ENCODE measurements at regions not wholly inside any gene's neighbourhood (a gene's known extent, or its start where the extent isn't known, plus 50 kb on each side); places are given as distances from the start of the nearest gene placed in this dataset.

DNA sequence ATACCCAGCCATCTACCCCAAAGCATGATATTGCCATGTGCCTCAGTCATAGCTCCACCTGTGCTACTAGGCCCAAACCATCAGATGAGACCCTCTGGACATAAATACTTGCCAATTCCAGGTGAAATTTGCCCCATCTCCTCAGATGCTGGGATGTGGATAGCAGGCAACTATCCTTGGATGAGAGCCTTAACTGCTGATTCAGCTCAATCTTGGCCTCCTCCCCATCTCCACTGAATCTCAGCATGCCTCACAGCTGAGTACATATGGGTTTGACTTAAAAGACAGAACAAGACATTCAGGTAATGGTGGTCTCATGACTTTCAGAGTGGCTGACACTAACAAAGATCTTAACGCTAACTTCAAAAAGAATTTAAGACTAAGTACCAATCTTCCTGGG is 50.8 kb upstream of the KLHL13 start:
- no peaks in the 10 kb centered on the region for H3K4me1 Mint-ChIP-seq
- DNase-seq (no peak), ATAC-seq (no peak)
- POLR2A ChIA-PET: no interaction called here
- H3K9me3 Mint-ChIP-seq: no peaks in the 10 kb centered on the region
- peaks cover 0 to 4% (median 0%) of the 10 kb centered on the region in 5 donors for H3K27me3 Mint-ChIP-seq
- no peak overlapping the region for H3K27ac Mint-ChIP-seq
- H3K36me3 Mint-ChIP-seq: peaks cover 0 to 5% (median 0%) of the 10 kb centered on the region in 3 donors
- no peak overlapping the region for H3K4me3 Mint-ChIP-seq

DNA sequence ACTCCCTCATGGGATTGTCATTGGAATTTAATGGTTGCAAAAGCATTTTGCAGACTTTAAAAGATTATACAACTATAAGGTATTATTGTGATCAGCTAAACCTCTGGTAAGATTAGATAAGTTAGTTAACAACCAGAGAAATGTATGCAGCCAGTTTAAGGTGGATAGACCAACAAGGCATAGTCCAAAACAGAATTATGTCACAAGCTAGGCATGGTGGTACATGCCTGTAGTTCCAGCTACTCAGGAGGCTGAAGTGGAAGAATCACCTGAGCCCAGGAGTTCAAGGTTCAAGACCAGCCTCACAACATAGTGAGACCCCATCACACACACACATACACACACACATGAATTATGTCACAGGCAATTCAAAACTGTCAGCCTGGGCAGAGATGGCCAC is 54.7 kb upstream of the KLHL13 start:
- Mint-ChIP-seq H3K9me3 (no peaks in the 10 kb centered on the region), H3K4me3 (no peak overlapping the region), H3K27ac (no peak overlapping the region), H3K4me1 (no peaks in the 10 kb centered on the region), H3K36me3 (peaks cover 0 to 5% (median 0%) of the 10 kb centered on the region in 3 donors), H3K27me3 (peaks cover 0 to 4% (median 0%) of the 10 kb centered on the region in 5 donors)
- DNase-seq (no peak), ATAC-seq (no peak)
- POLR2A ChIA-PET: no interaction called here

DNA sequence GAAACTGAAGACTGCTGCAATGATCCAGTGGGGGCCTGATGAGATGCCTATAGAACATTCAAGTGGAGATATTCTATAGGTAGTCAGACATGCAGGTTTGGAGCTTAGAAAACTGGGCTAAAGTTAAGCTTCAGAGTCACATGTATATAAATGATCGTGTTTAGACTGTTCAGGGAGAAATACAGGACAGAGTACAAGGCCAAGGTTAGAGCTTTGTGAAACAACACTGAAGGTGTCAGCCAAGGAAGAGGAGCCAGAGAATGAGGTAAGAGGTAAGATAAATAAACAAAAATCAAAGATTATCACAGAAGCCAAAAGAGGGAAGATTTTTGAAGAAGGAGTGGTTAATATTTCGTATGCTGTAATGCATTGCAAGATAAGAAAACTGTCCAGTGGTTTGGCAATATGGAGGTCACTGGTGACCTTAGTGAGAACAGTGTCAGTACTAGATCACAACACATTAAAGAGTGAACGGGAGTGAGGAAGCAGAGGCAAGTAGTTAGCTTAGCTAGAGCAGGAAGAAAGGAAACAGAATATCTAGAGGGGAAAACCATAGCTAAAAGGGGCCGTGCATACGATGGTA is 58.0 kb upstream of the KLHL13 start:
- H3K4me3 Mint-ChIP-seq: no peak overlapping the region
- no peaks in the 10 kb centered on the region for H3K27me3 Mint-ChIP-seq
- no peak overlapping the region for H3K27ac Mint-ChIP-seq
- no peak for ATAC-seq
- no peaks in the 10 kb centered on the region for H3K36me3 Mint-ChIP-seq
- no peak for DNase-seq
- H3K9me3 Mint-ChIP-seq: no peaks in the 10 kb centered on the region
- no peaks in the 10 kb centered on the region for H3K4me1 Mint-ChIP-seq
- POLR2A ChIA-PET: no interaction called here

- Mint-ChIP-seq H3K27ac (no peak overlapping the region), H3K9me3 (no peaks in the 10 kb centered on the region), H3K27me3 (no peaks in the 10 kb centered on the region), H3K4me3 (no peak overlapping the region), H3K4me1 (no peaks in the 10 kb centered on the region), H3K36me3 (no peaks in the 10 kb centered on the region)
- no peak for ATAC-seq
- POLR2A ChIA-PET: no interaction called here
- DNase-seq: no peak
Observed at GRCh38 chrX:118177708-118178107, 61.1 kb upstream of the KLHL13 start.

- Mint-ChIP-seq H3K27me3 (no peaks in the 10 kb centered on the region), H3K36me3 (no peaks in the 10 kb centered on the region), H3K4me3 (no peak overlapping the region), H3K9me3 (peaks cover 0 to under 1% (median 0%) of the 10 kb centered on the region in 9 donors), H3K27ac (no peak overlapping the region), H3K4me1 (no peaks in the 10 kb centered on the region)
- no peak for DNase-seq
- POLR2A ChIA-PET: no interaction called here
- ATAC-seq: no peak
Observed at GRCh38 chrX:118178450-118178849, 61.8 kb upstream of the KLHL13 start.

DNA sequence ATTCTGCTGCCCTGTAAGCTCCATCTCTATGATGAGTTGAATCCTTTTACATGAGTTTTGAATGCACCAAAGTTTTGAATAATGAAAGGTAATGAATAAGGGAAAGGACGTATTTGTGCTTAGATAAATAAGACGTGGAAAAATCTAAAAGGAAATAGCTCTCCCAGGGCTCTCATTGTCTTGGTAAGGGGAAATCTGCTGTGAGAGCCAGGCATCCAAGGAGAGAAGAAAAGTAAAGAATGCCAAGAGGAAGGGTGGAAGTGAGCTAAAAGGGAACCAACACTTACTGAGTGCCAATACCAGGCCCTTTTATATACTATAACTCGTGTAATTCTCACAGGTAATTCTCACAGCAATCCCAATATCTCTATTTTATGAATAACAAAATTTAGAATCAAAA is 62.6 kb upstream of the KLHL13 start:
- Mint-ChIP-seq H3K27ac (no peak overlapping the region), H3K4me3 (no peak overlapping the region), H3K36me3 (no peaks in the 10 kb centered on the region), H3K27me3 (no peaks in the 10 kb centered on the region), H3K4me1 (no peaks in the 10 kb centered on the region), H3K9me3 (peaks cover 0 to 6% (median 0%) of the 10 kb centered on the region in 9 donors)
- DNase-seq (no peak), ATAC-seq (no peak)
- POLR2A ChIA-PET: no interaction called here

- no peak for ATAC-seq
- Mint-ChIP-seq H3K27ac (no peak overlapping the region), H3K27me3 (no peaks in the 10 kb centered on the region), H3K4me1 (no peaks in the 10 kb centered on the region), H3K9me3 (peaks cover 0 to 6% (median 0%) of the 10 kb centered on the region in 9 donors), H3K36me3 (no peaks in the 10 kb centered on the region), H3K4me3 (no peak overlapping the region)
- DNase-seq: no peak
- POLR2A ChIA-PET: no interaction called here
Observed at GRCh38 chrX:118179718-118180117, 63.1 kb upstream of the KLHL13 start.

DNA sequence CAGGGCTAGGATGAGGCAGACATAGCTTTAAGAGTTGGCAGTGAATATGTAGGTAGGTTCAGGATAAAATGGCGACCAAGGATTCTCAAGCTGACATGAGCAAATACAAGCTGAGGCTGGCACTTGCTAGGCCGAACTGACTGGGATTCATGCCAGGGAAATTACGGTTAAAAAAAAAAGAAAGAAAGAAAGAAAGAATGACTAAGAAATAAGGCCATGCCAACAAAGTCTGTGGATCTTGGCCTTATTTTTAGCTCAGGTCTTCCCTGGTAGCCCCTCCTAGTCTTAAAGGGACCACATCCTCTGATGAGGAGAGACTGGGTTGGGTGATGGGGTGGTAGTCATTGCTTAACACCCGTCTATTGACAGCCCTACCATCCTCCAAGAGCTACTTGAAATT is 64.4 kb upstream of the KLHL13 start:
- DNase-seq (no peak), ATAC-seq (no peak)
- H3K4me1 Mint-ChIP-seq: no peaks in the 10 kb centered on the region
- H3K9me3 Mint-ChIP-seq: peaks cover 0 to 6% (median 0%) of the 10 kb centered on the region in 9 donors
- H3K27me3 Mint-ChIP-seq: no peaks in the 10 kb centered on the region
- no peak overlapping the region for H3K27ac Mint-ChIP-seq
- no peak overlapping the region for H3K4me3 Mint-ChIP-seq
- POLR2A ChIA-PET: no interaction called here
- no peaks in the 10 kb centered on the region for H3K36me3 Mint-ChIP-seq

DNA sequence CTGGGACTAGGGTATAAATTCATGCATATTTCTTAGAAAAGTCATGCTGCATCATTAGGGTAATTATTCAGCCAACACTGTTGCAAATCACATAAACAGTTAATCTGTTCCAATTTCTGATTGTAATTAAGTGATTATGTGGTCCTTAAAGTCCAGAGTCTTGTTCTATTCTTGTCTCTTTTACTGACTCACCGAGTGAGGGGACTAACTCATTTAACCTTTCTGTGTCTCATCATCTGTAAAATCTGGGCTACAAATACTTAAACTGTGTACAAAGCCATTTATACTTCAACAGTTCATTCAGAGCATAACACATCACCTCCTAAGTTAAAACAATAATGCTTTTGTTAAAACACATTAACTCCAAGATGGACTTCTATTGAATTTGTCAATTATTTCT is 65.4 kb upstream of the KLHL13 start:
- Mint-ChIP-seq H3K27me3 (no peaks in the 10 kb centered on the region), H3K27ac (no peak overlapping the region), H3K4me1 (no peaks in the 10 kb centered on the region), H3K4me3 (no peak overlapping the region), H3K9me3 (peaks cover 0 to 6% (median 0%) of the 10 kb centered on the region in 9 donors), H3K36me3 (no peaks in the 10 kb centered on the region)
- POLR2A ChIA-PET: no interaction called here
- ATAC-seq (no peak), DNase-seq (no peak)

DNA sequence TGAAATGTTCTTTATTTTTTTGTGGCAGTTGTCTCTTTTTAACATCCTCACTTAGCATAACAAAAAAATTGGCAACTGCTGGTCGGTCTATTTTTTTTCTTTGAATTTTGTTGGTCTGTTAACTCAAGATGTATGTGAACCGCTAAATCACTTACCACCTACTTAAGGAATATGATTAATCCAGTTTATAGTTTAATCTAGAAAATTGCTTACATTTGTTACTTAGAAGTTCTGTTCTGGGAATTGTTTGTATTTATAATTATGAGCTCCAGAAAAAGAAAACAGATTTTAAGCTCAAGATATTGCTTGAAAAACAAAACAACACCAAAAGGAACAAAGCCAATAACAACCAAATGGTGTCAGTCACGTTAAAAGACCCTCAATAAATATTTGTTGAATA is 66.1 kb upstream of the KLHL13 start:
- Mint-ChIP-seq H3K27ac (no peak overlapping the region), H3K27me3 (no peaks in the 10 kb centered on the region), H3K9me3 (peaks cover 0 to 6% (median 0%) of the 10 kb centered on the region in 9 donors), H3K4me3 (no peak overlapping the region), H3K4me1 (no peaks in the 10 kb centered on the region), H3K36me3 (no peaks in the 10 kb centered on the region)
- DNase-seq (no peak), ATAC-seq (no peak)
- POLR2A ChIA-PET: no interaction called here

DNA sequence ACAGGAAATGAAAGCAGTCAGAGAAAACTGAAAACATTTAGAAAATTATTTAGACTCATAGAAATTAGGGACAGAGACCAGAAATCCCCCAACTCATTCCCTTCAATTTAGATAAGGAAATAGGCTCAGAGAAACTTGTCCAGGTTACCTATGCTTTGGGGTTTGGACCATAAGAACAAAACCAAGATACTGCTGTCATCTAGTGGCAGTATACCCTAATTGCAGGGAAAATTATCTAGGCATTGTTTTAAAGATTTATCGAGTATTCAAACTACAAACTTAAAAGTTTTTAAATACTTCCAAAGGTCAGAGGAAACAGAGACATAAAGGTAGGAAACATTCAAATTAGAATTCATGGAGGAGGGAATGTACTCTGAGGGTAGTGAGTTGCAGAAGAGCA is 67.0 kb upstream of the KLHL13 start:
- POLR2A ChIA-PET: no interaction called here
- ATAC-seq: no peak
- H3K27ac Mint-ChIP-seq: no peak overlapping the region
- DNase-seq: no peak
- no peak overlapping the region for H3K4me3 Mint-ChIP-seq
- no peaks in the 10 kb centered on the region for H3K27me3 Mint-ChIP-seq
- H3K36me3 Mint-ChIP-seq: no peaks in the 10 kb centered on the region
- H3K4me1 Mint-ChIP-seq: no peaks in the 10 kb centered on the region
- H3K9me3 Mint-ChIP-seq: peaks cover 0 to 6% (median 0%) of the 10 kb centered on the region in 9 donors

DNA sequence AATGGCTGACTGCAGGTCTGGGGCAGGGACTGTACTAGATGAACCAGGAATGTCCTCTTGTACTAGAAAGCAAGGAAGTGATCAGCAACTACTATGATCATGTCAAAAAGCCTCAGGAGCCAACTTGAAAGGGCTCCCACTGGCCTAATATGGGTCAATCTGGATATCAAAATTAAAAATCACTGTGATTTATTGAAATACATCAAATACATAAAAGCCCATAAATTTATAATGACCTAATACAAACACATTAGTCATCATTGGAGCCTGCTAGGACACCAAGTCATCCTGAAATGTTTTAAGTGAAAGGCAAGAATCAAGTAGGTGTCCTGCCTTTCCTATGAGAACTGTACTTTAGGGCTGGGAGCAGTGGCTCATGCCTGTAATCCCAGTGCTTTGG is 70.5 kb upstream of the KLHL13 start:
- H3K4me1 Mint-ChIP-seq: peaks cover 0 to 2% (median 0%) of the 10 kb centered on the region in 4 donors
- H3K9me3 Mint-ChIP-seq: peaks cover 0 to 6% (median 0%) of the 10 kb centered on the region in 9 donors
- H3K27ac Mint-ChIP-seq: no peak overlapping the region
- no peak overlapping the region for H3K4me3 Mint-ChIP-seq
- no peak for ATAC-seq
- no peak for DNase-seq
- POLR2A ChIA-PET: no interaction called here
- no peaks in the 10 kb centered on the region for H3K27me3 Mint-ChIP-seq
- H3K36me3 Mint-ChIP-seq: no peaks in the 10 kb centered on the region

DNA sequence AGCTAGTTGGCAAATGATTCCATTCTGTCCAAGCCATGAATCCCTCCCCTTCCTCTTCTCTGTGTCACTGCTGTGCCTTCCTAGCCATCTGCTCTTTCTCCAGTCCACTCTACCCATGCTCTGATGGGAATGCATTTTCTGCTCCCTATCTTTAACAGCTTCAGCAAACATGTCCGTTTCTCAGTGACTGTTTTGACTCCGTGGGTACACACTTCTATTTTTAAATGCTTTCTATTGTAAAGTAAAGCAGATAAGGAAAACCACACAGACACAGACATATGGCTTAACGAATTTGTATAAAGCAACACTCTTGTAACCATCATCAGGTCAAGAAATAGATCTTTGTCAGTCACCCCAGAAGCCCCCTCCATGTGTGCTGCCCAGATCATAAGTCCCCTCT is 72.4 kb upstream of the KLHL13 start:
- H3K36me3 Mint-ChIP-seq: no peaks in the 10 kb centered on the region
- H3K27me3 Mint-ChIP-seq: no peaks in the 10 kb centered on the region
- POLR2A ChIA-PET: no interaction called here
- DNase-seq (no peak), ATAC-seq (no peak)
- H3K4me3 Mint-ChIP-seq: no peak overlapping the region
- peaks cover 0 to 2% (median 0%) of the 10 kb centered on the region in 4 donors for H3K4me1 Mint-ChIP-seq
- peaks cover 0 to under 1% (median 0%) of the 10 kb centered on the region in 9 donors for H3K9me3 Mint-ChIP-seq
- no peak overlapping the region for H3K27ac Mint-ChIP-seq

- H3K4me1 Mint-ChIP-seq: peaks cover 0 to 2% (median 0%) of the 10 kb centered on the region in 4 donors
- H3K27me3 Mint-ChIP-seq: no peaks in the 10 kb centered on the region
- no peaks in the 10 kb centered on the region for H3K36me3 Mint-ChIP-seq
- no peak overlapping the region for H3K4me3 Mint-ChIP-seq
- no peaks in the 10 kb centered on the region for H3K9me3 Mint-ChIP-seq
- no peak for DNase-seq
- no peak for ATAC-seq
- POLR2A ChIA-PET: no interaction called here
- H3K27ac Mint-ChIP-seq: peak overlapping the region in 1 of 10 donors; percentile 13
Observed at GRCh38 chrX:118189628-118190027, 73.0 kb upstream of the KLHL13 start.

Measured in naive thymus-derived CD8-positive, alpha-beta T cell (primary cell).